Pancreas (tissue), 10 donors: ENCODE measurements at regions not wholly inside any gene's neighbourhood (a gene's known extent, or its start where the extent isn't known, plus 50 kb on each side); places are given as distances from the start of the nearest gene placed in this dataset.

Source experiments
- ATAC-seq, 4 donors: fragments of 200-7000 bp; cut with Tn5 transposase; one replicate each; pipeline versions ENCODE4 v1.8.0 to v1.9.1; 2020; ENCODE audit warnings: mild to moderate bottlenecking in 4 of 4, moderate library complexity in 4 of 4
- DNase-seq, 6 donors: peaks; one replicate each; pipeline ENCODE4 v3.0.0-alpha.2; 2020
- FAIRE-seq: peaks from 2 replicates; lab custom pipeline; 2012; peaks lifted over from hg19 to GRCh38; lab: Jason Lieb, UNC
- H3K27ac ChIP-seq, 4 donors: fragments of 200-600 bp; sonication (generic); 1 replicate in 3 of 4; 2 replicates in 1 of 4; pipeline versions ENCODE4 v1.5.0 to v1.8.0; 2020
- H3K27me3 ChIP-seq, 4 donors: fragments of 200-600 bp; one replicate each; pipeline ENCODE4 v1.8.0; 2021
- H3K36me3 ChIP-seq, 3 donors: fragments of 200-600 bp; sonication (generic) in 1 of 3; one replicate each; pipeline versions ENCODE4 v1.5.0 to v1.8.0; 2020 to 2021
- H3K4me1 ChIP-seq, 3 donors: fragments of 200-600 bp; one replicate each; pipeline ENCODE4 v1.8.0; 2021
- H3K4me3 ChIP-seq, 4 donors: fragments of 200-600 bp; sonication (generic) in 2 of 4; one replicate each; pipeline versions ENCODE4 v1.5.0 to v1.8.0; 2020 to 2021
- H3K9me3 ChIP-seq, 4 donors: fragments of 200-600 bp; one replicate each; pipeline ENCODE4 v1.8.0; 2021
- whole genome bisulfite sequencing, 2 donors: extraction: QIAGEN DNeasy Blood & Tissue Kit; methylation state at CpG; one replicate each; pipeline ENCODE4 v1.1.7; 2013; 5-methylcytosine and 5-hydroxymethylcytosine counted together
- intact Hi-C, 3 donors: fragments of 100-400 bp; cut with DNase I; formaldehyde crosslinking; loops; one replicate each; pipeline versions ENCODE4 v1.11.1 to v1.14.2; 2022
- TF ChIP-seq, protein P1 (sequence below), 4 donors: fragments of 200-600 bp; sonication (generic) in 3 of 4; IDR thresholded peaks; one replicate each; pipeline versions ENCODE4 v1.5.0 to v1.8.0; 2021; ENCODE audit warnings: antibody characterized with exemption in 4 of 4
- donor health status: healthy with polysubstance abuse.
- donor health status: DM: no; HTN: no; CAD: no; lungs with moderate emphysema.
- donor health status: DM: no; HTN: no; CAD: no.
- donor health status: control.
- donor health status: control.
- donor health status: Bipolar disorder and iron deficiency.
- donor health status: DM: yes; HTN: yes; CAD: no.
- donor health status: DM: no; HTN: no; CAD: no.
- donor health status: DM: no; HTN: no; CAD: no.
- donor health status: DM: yes; HTN: yes; CAD: no.

DNA sequence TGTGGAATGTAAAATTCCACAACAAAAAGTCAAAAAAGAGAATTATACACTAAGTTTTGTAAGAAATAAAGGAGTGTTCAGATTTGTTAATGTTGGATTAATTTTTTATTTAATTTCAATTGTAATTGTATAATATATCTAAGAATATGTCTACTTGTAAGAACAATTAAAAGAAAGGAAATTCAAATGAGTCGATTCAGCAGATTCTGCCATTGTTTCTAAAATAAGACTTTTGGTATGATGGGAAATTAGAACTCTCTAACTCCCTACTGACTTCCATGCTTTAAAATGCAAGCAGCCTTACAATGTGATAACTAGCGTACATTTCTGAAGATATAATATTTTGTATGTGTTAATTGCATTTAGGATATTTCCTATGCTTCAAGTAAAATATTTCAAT is 395.9 kb upstream of the ZNF717 start:
- Histone ChIP-seq H3K9me3 (no peaks in the 10 kb centered on the region), H3K27me3 (no peaks in the 10 kb centered on the region), H3K27ac (no peak overlapping the region), H3K4me1 (no peaks in the 10 kb centered on the region), H3K36me3 (no peaks in the 10 kb centered on the region), H3K4me3 (no peak overlapping the region)
- no peak for DNase-seq
- TF ChIP-seq, protein P1, sequence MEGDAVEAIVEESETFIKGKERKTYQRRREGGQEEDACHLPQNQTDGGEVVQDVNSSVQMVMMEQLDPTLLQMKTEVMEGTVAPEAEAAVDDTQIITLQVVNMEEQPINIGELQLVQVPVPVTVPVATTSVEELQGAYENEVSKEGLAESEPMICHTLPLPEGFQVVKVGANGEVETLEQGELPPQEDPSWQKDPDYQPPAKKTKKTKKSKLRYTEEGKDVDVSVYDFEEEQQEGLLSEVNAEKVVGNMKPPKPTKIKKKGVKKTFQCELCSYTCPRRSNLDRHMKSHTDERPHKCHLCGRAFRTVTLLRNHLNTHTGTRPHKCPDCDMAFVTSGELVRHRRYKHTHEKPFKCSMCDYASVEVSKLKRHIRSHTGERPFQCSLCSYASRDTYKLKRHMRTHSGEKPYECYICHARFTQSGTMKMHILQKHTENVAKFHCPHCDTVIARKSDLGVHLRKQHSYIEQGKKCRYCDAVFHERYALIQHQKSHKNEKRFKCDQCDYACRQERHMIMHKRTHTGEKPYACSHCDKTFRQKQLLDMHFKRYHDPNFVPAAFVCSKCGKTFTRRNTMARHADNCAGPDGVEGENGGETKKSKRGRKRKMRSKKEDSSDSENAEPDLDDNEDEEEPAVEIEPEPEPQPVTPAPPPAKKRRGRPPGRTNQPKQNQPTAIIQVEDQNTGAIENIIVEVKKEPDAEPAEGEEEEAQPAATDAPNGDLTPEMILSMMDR (IDR thresholded peaks at IDR 0.05) = no peak
- intact Hi-C loops = no loop called here
- ATAC-seq = no peak
- FAIRE-seq = no peak
- WGBS, 2 donors = 57 to 70% methylated on average over 2 of the region's 2 CpGs

DNA sequence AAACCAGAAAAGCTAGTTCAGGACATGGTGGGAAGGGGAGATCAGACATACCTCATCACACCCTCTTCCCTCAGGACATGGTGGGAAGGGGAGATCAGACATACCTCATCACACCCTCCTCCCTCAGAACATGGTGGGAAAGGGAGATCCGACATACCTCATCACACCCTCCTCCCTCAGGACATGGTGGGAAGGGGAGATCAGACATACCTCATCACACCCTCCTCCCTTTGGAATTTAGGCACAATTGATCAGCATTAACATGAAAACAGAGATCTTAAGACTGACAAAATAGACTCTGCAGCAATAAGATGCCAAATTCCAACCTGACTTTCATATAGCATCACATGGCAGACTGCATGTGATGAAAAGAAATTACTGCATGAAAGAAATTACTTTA is 412.7 kb upstream of the ZNF717 start:
- intact Hi-C loops = no loop called here
- Histone ChIP-seq H3K4me1 (no peaks in the 10 kb centered on the region), H3K27me3 (no peaks in the 10 kb centered on the region), H3K36me3 (no peaks in the 10 kb centered on the region), H3K27ac (no peak overlapping the region), H3K9me3 (no peaks in the 10 kb centered on the region), H3K4me3 (no peak overlapping the region)
- WGBS, 2 donors = 52 to 64% methylated on average over 1 of the region's 1 CpG
- ATAC-seq (no peak), DNase-seq (no peak), FAIRE-seq (no peak)
- TF ChIP-seq, protein P1 (IDR thresholded peaks at IDR 0.05) = no peak

DNA sequence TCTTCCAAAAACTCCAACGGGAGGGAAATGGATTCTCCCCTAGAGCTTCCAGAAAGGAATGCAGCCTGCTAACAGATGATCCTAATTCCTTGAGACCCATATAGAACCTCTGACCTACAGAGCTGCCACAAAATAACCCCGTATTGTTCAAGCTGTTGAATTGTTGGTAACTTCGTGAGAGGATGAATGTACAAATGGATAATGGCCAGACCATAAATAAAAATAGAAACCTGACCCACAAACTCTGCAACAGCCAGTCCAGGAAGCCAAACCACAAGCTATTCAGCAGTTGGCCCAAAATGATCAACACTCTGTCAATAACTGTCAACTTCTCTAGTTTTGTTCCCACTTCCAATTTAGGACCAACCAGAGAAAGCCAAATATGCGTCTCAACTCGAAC is 414.0 kb upstream of the ZNF717 start:
- ATAC-seq = no peak
- no peaks in the 10 kb centered on the region for H3K36me3 ChIP-seq
- no peak overlapping the region for H3K27ac ChIP-seq
- TF ChIP-seq, protein P1 (IDR thresholded peaks at IDR 0.05) = no peak
- no peaks in the 10 kb centered on the region for H3K27me3 ChIP-seq
- H3K4me1 ChIP-seq = no peaks in the 10 kb centered on the region
- 55 to 76% methylated on average over 5 of the region's 5 CpGs for WGBS, 2 donors
- intact Hi-C loops = no loop called here
- DNase-seq = no peak
- no peak overlapping the region for H3K4me3 ChIP-seq
- no peaks in the 10 kb centered on the region for H3K9me3 ChIP-seq
- no peak for FAIRE-seq

DNA sequence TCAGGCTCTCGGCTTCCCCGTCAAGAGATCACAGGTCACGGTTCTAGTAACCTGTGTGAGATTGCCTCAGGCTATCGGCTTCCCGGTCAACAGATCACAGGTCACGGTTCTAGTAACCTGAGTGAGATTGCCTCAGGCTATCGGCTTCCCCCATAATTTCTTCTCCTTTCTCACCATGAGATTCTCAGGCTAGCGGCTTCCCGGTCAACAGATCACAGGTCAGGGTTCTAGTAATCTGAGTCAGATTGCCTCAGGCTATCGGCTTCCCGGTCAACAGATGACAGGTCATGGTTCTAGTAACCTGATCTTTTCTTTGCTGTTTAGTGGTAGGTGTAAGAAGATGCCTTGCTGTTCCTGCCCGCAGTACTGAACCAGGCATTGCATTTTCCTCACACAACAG is 418.2 kb upstream of the ZNF717 start:
- Histone ChIP-seq H3K27ac (no peak overlapping the region), H3K4me1 (no peaks in the 10 kb centered on the region), H3K4me3 (no peak overlapping the region), H3K9me3 (no peaks in the 10 kb centered on the region), H3K36me3 (no peaks in the 10 kb centered on the region), H3K27me3 (no peaks in the 10 kb centered on the region)
- FAIRE-seq = no peak
- DNase-seq = no peak
- TF ChIP-seq, protein P1 (IDR thresholded peaks at IDR 0.05) = no peak
- 68 to 75% methylated on average over 12 of the region's 12 CpGs for WGBS, 2 donors
- intact Hi-C loops = no loop called here
- no peak for ATAC-seq

DNA sequence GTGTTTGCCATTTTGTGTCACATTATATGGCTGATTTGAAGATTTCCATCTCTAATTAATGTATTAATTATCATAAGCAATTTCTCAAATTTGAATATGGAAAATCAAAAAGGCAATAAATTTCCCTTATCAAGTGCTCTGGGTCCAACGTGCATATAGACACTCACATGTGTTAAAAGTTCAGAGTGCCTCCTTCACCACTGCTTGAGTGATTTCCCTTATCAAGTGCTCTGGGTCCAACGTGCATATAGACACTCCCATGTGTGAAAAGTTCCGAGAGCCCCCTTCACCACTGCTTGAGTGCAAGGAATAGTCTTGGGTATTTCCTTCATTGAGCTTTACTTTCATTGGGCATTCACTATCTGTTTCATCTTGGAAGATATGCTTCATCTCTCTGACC is 421.0 kb upstream of the ZNF717 start:
- DNase-seq (no peak), ATAC-seq (no peak), FAIRE-seq (no peak)
- Histone ChIP-seq H3K27ac (no peak overlapping the region), H3K9me3 (no peaks in the 10 kb centered on the region), H3K27me3 (no peaks in the 10 kb centered on the region), H3K36me3 (no peaks in the 10 kb centered on the region), H3K4me1 (no peaks in the 10 kb centered on the region), H3K4me3 (no peak overlapping the region)
- intact Hi-C loops = no loop called here
- 36 to 47% methylated on average over 3 of the region's 3 CpGs for WGBS, 2 donors
- TF ChIP-seq, protein P1 (IDR thresholded peaks at IDR 0.05) = no peak
